Astrocyte (in vitro differentiated cells and primary cell): ENCODE measurements at regions not wholly inside any gene's neighbourhood (a gene's known extent, or its start where the extent isn't known, plus 50 kb on each side); places are given as distances from the start of the nearest gene placed in this dataset.

Experiments
- EZH2 ChIP-seq: IDR thresholded peaks from 2 replicates; pipeline ENCODE4 v1.6.1; 2012; ENCODE audit warnings: mild to moderate bottlenecking, low read length, inconsistent platforms; ENCODE audit not compliant: insufficient read depth
- TF ChIP-seq, protein P1 (sequence below): IDR thresholded peaks from 2 replicates; pipeline ENCODE4 v1.5.1; 2011; ENCODE audit warnings: low read depth, mild to moderate bottlenecking, inconsistent platforms, low read length, moderate library complexity; ENCODE audit not compliant: insufficient read depth

DNA sequence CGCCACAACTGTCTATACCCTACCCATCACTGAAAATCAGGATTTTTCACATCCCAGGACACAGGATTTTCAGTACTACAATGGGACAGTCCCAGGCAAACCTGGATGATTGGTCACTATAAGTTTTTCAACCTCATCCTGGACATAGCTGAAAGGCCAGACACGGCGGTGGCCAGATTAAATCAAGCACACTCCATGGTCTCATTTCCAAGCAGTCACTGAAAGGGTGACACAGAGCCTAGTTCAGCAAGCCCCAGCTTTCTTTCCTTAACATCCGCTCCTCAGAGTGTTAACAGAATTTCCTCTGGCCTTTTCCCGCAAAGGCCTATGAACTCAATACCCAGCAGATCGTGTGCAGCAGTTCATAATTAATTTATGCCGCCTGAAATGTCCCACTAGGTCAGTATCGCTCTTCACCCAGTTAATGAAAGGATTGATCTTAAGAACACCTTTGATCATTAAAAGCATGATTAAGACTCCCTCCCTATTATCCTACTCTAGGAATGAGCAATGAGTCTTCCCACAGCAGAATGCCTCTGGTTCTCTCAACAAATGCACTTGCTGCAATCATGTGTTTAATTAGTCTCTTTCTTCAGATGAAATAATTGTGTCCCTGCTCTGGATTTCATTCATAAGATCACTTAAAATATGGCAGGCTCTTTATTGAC is 104.0 kb upstream of the NANOS1 start:
- TF ChIP-seq, protein P1, sequence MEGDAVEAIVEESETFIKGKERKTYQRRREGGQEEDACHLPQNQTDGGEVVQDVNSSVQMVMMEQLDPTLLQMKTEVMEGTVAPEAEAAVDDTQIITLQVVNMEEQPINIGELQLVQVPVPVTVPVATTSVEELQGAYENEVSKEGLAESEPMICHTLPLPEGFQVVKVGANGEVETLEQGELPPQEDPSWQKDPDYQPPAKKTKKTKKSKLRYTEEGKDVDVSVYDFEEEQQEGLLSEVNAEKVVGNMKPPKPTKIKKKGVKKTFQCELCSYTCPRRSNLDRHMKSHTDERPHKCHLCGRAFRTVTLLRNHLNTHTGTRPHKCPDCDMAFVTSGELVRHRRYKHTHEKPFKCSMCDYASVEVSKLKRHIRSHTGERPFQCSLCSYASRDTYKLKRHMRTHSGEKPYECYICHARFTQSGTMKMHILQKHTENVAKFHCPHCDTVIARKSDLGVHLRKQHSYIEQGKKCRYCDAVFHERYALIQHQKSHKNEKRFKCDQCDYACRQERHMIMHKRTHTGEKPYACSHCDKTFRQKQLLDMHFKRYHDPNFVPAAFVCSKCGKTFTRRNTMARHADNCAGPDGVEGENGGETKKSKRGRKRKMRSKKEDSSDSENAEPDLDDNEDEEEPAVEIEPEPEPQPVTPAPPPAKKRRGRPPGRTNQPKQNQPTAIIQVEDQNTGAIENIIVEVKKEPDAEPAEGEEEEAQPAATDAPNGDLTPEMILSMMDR = no peak
- no peak for TF ChIP-seq EZH2
